ENCODE measurements at regions not wholly inside any gene's neighbourhood (a gene's known extent, or its start where the extent isn't known, plus 50 kb on each side); places are given as distances from the start of the nearest gene placed in this dataset.
A peak's percentile ranks its signal among the peaks of the same experiment; 100 is the strongest.
"Not testable (repeated sequence)": the region's sequence is repeated elsewhere in the genome, so short reads cannot be mapped to it uniquely, and the experiment has no call there.

GRCh38 chr4:3986412-3986811 lies 220.2 kb downstream of the ADRA2C start:
- not testable (repeated sequence) for H3K27ac ChIP-seq, H3K4me3 ChIP-seq

- H3K4me3 ChIP-seq = not testable (repeated sequence)
These were observed 229.3 kb downstream of the OTOP1 start for GRCh38 chr4:3997386-3997785.

GRCh38 chr4:4004036-4004435 lies 222.7 kb downstream of the OTOP1 start:
- not testable (repeated sequence) for H3K27ac ChIP-seq, H3K4me3 ChIP-seq

More at GRCh38 chr4:3997386-3997785, 229.3 kb downstream of the OTOP1 start:
- not testable (repeated sequence) for H3K27ac ChIP-seq

GRCh38 chr4:4004702-4005101 lies 222.0 kb downstream of the OTOP1 start:
- not testable (repeated sequence) for H3K27ac ChIP-seq, H3K4me3 ChIP-seq

GRCh38 chr4:4006356-4006755 lies 220.4 kb downstream of the OTOP1 start:
- not testable (repeated sequence) for H3K4me3 ChIP-seq

GRCh38 chr4:4019071-4019470 lies 207.7 kb downstream of the OTOP1 start:
- not testable (repeated sequence) for H3K27ac ChIP-seq, H3K4me3 ChIP-seq

More at GRCh38 chr4:4006356-4006755, 220.4 kb downstream of the OTOP1 start:
- not testable (repeated sequence) for H3K27ac ChIP-seq

GRCh38 chr4:4021161-4021560 lies 205.6 kb downstream of the OTOP1 start:
- not testable (repeated sequence) for H3K4me3 ChIP-seq, H3K27ac ChIP-seq

- not testable (repeated sequence) for H3K27ac ChIP-seq, H3K4me3 ChIP-seq
These were observed 200.0 kb downstream of the OTOP1 start for GRCh38 chr4:4026708-4027107.

- not testable (repeated sequence) for H3K27ac ChIP-seq, H3K4me3 ChIP-seq
These were observed 198.0 kb downstream of the OTOP1 start for GRCh38 chr4:4028752-4029151.

- not testable (repeated sequence) for H3K4me3 ChIP-seq, H3K27ac ChIP-seq
These were observed 196.2 kb downstream of the OTOP1 start for GRCh38 chr4:4030509-4030908.

- peak overlapping the region in 1 of 21 experiments; percentile 51 for H3K27ac ChIP-seq
- H3K4me3 ChIP-seq = not testable (repeated sequence)
These were observed 195.1 kb downstream of the OTOP1 start for GRCh38 chr4:4031446-4032135.

- not testable (repeated sequence) for H3K4me3 ChIP-seq
- H3K27ac ChIP-seq = peak overlapping the region in 3 of 21 experiments; percentile 11 to 51 (median 30)
These were observed 194.4 kb downstream of the OTOP1 start for GRCh38 chr4:4032364-4032763.

- peak overlapping the region in 4 of 21 experiments; percentile 11 to 51 (median 40) for H3K27ac ChIP-seq
- H3K4me3 ChIP-seq = not testable (repeated sequence)
These were observed 193.7 kb downstream of the OTOP1 start for GRCh38 chr4:4032801-4033605.

GRCh38 chr4:4037399-4038138 lies 189.2 kb downstream of the OTOP1 start:
- H3K4me3 ChIP-seq, H3K27ac ChIP-seq: not testable (repeated sequence)

- not testable (repeated sequence) for H3K27ac ChIP-seq, H3K4me3 ChIP-seq
These were observed 180.9 kb downstream of the OTOP1 start for GRCh38 chr4:4045823-4046222.

GRCh38 chr4:4046686-4047085 lies 180.0 kb downstream of the OTOP1 start:
- not testable (repeated sequence) for H3K4me3 ChIP-seq, H3K27ac ChIP-seq

GRCh38 chr4:4047202-4047601 lies 179.5 kb downstream of the OTOP1 start:
- not testable (repeated sequence) for H3K27ac ChIP-seq

GRCh38 chr4:4048227-4048626 lies 178.5 kb downstream of the OTOP1 start:
- H3K4me3 ChIP-seq, H3K27ac ChIP-seq: not testable (repeated sequence)

More at GRCh38 chr4:4047202-4047601, 179.5 kb downstream of the OTOP1 start:
- not testable (repeated sequence) for H3K4me3 ChIP-seq

- not testable (repeated sequence) for H3K27ac ChIP-seq, H3K4me3 ChIP-seq
These were observed 175.9 kb downstream of the OTOP1 start for GRCh38 chr4:4050781-4051180.

- not testable (repeated sequence) for H3K27ac ChIP-seq, H3K4me3 ChIP-seq
These were observed 173.8 kb downstream of the OTOP1 start for GRCh38 chr4:4052933-4053332.

All from skin epidermis (tissue), 12 donors.